ENCODE measurements at regions not wholly inside any gene's neighbourhood (a gene's known extent, or its start where the extent isn't known, plus 50 kb on each side); places are given as distances from the start of the nearest gene placed in this dataset.
"Not testable (repeated sequence)": the region's sequence is repeated elsewhere in the genome, so short reads cannot be mapped to it uniquely, and the experiment has no call there.

GRCh38 chr4:189204616-189205015 is 736.1 kb upstream of the FRG1 start:
- DNase-seq, result no peak

DNA sequence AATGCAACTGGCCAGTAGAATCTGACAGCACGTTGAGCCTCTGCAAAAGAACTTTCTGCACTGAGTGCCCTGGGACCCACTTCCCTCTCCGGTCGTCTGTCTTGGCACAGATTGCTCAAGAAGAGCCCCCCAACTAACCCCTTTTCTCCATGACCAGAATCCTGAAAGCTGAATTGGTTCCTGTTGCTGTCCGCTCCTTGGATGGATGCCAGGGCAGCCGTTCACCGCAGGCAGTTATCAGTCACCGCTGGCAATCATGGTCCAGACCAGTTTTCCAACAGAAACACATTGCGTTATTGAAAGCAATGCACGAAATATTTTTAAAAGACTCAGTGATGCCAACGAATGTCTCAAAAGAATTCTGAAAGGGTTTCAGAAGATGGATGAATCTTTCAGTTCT is 733.7 kb upstream of the FRG1 start:
- no peak for DNase-seq

DNA sequence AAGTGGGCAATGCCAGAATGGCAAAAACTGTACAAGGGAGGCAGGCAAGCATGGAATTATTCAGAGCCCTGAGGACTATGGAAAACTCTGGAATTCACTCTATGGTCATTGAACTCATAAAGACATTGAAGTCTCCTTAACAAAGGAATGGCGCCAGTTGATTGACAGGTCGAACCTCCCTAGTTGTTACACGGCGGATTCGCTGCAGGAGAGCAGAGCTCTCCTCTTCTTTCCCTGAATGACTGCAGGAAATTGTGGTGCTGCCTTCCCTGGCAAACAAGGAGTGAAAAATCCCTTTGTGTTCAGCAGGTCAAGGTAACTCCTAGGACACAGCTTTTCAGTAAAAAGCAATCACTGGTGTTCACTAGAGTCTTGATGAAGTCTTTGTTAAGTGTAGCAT is 732.8 kb upstream of the FRG1 start:
- DNase-seq, result no peak

- no peak for DNase-seq
These were observed 725.1 kb upstream of the FRG1 start for GRCh38 chr4:189215574-189215973.

DNA sequence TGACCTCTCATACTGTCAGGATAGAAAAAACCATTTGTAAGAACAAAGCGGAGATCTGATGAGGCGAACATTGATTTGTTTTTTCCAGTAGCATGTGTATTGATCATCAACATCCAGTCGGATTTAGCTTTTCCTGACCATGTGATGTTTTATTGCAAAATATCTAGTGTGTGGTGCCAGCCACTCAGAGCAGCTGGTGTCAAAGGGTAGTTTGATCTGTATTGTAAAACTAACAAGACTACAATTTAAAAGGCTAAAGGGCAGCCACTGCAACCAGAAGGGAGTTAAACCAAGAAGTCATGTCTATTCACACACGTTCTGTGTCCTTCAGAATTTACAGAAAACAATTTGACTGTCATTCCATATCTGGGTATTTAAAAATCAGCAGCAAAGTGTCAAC is 719.0 kb upstream of the FRG1 start:
- DNase-seq, result no peak

GRCh38 chr4:189228726-189229125 is 711.9 kb upstream of the FRG1 start:
- no peak for DNase-seq

DNA sequence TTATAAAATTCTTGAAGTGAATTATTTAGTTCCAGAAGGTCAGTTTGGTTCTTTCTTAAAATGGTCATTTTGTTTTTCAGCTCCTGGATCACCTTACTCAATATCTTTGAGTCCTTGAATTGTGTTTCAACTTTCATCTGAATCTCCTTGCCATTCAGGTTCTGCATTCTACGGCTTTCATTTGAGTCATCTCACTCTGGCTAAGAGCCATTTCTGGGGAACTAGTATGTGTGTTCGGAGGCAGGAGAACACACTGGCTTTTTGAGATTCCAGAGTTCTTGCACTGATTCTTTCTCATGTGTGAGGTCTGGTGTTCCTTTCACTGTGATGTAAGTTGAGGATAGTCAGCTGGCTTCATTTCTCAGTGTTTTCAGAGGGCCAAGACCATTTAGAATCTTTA is 708.4 kb upstream of the FRG1 start:
- no peak for DNase-seq

DNA sequence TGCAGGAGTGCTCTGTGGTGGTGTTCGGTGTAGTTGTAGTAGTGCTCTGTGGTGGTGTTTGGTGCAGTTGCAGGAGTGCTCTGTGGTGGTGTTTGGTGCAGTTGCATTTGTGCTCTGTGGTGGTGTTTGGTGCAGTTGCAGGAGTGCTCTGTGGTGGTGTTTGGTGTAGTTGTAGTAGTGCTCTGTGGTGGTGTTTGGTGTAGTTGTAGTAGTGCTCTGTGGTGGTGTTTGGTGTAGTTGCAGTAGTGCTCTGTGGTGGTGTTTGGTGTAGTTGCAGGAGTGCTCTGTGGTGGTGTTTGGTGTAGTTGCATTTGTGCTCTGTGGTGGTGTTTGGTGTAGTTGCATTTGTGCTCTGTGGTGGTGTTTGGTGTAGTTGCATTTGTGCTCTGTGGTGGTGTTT is 706.9 kb upstream of the FRG1 start:
- not testable (repeated sequence) for DNase-seq

DNA sequence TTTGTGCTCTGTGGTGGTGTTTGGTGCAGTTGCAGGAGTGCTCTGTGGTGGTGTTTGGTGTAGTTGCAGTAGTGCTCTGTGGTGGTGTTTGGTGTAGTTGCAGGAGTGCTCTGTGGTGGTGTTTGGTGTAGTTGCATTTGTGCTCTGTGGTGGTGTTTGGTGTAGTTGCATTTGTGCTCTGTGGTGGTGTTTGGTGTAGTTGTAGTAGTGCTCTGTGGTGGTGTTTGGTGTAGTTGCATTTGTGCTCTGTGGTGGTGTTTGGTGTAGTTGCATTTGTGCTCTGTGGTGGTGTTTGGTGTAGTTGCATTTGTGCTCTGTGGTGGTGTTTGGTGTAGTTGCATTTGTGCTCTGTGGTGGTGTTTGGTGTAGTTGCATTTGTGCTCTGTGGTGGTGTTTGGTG is 705.7 kb upstream of the FRG1 start:
- DNase-seq, result not testable (repeated sequence)

DNA sequence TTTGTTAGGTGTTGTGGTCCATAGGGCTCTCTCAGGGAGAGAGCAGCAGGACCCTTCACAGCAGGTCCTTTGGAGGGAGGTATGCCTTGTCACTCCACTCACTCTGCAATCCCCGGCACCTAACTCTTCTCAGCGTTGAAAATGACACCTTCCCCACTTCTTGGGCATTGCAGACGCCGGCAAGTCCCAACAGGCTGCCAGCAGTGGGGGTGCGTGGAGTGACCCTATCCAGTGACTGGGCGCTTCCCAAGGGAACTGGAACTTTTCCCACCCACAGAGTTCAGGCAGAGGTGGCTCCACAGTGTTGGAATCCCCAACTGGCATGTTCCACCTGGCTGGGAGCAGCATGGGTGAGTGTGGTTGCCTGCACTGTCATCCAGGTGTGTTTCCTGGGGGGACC is 705.1 kb upstream of the FRG1 start:
- DNase-seq, result no peak

DNA sequence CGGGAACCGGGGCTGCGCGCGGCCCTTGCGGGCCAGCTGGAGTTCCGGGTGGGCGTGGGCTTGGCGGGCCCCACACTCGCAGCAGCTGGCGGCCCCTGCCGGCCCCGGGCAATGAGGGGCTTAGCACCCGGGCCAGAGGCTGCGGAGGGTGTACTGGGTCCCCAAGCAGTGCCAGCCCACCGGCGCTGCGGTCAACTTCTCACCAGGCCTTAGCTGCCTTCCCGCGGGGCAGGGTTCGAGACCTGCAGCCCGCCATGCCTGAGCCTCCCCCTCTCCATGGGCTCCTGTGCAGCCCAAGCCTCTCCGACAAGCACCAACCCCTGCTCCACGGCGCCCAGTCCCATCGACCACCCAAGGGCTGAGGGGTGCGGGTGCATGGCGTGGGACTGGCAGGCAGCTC is 704.4 kb upstream of the FRG1 start:
- not testable (repeated sequence) for DNase-seq

- DNase-seq, result no peak
These were observed 703.3 kb upstream of the FRG1 start for GRCh38 chr4:189237340-189237739.

GRCh38 chr4:189255636-189256035 is 685.0 kb upstream of the FRG1 start:
- no peak for DNase-seq

GRCh38 chr4:189261475-189261874 is 679.2 kb upstream of the FRG1 start:
- no peak for DNase-seq

- DNase-seq, result no peak
These were observed 675.2 kb upstream of the FRG1 start for GRCh38 chr4:189265515-189265914.

GRCh38 chr4:189267312-189267965 is 673.2 kb upstream of the FRG1 start:
- DNase-seq, result no peak

- DNase-seq, result no peak
These were observed 662.0 kb upstream of the FRG1 start for GRCh38 chr4:189278597-189279165.

DNA sequence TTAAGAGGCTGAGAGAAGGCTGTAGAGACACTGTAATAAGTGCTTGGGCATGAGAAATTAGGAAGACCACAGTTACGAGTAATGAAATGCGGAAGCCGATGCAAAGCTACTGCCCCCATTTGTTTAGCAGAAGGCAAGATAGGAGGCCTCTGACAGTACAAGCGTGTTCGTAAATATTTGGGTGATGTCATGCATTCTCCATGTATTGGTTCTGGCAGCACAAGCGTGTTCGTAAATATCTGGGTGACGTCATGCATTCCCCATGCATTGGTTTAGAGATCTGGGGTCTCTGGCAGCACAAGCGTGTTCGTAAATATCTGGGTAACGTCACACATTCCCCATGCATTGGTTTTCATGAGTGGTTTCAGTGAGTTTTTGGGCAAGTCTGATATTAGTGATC is 661.5 kb upstream of the FRG1 start:
- DNase-seq, result no peak

- DNase-seq, result no peak
These were observed 655.3 kb upstream of the FRG1 start for GRCh38 chr4:189285377-189285776.

DNA sequence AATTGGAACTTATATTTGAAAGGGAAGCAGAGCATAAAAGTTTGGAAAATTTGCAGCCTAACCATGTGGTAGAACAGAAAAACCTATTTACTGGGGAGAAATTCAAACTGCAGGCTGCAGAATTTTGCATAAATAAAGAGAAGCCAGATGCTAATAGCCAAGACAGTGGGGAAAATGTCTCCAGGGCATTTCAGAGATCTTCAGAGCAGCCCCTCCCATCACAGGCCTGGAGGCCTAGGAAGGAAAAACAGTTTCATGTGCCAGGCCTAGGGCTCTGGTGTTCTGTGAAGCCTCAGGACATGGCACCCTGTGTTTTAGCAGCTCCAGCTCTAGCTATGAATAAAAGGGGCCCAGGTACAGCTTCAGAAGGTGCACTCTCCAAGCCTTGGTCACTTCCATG is 648.7 kb upstream of the FRG1 start:
- DNase-seq, result no peak

GRCh38 chr4:189293459-189293858 is 647.2 kb upstream of the FRG1 start:
- DNase-seq, result no peak

DNA sequence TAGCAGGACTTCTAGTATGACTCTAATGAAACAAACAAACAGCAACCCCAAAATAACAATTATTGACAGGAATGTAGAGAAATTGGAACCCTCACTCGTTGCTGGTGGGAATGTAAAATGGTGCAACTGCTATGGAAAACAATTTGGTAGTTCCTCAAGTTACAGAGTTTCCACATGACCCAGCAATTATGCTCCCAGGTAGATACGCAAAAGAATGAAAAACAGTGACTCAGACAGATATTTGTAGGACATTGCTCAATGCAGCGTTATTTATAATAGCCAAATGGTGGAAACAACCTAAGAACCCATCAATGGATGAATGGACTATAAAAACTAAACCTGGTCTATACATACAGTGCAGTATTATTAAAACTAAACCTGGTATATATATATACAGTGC is 646.1 kb upstream of the FRG1 start:
- no peak for DNase-seq

DNA sequence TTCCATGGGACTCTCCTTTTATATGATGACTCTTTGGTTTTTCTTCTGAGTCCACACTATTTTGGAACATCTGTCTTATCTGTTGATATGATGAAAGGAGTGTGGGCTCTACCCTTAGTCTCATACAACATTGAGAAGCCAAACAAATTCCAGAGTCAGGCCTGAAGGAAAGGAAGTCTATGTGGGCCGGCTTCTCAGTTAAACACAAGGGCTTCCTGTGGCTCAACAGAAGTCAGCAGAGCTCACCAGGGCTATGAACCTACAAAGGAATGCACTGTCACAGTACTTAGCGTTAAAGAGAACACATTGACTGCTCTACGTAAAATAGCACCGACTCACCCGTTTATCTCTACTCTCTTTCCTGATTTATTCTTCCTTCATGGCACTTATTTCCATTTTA is 641.0 kb upstream of the FRG1 start:
- no peak for DNase-seq

- no peak for DNase-seq
These were observed 639.0 kb upstream of the FRG1 start for GRCh38 chr4:189301692-189302091.

DNA sequence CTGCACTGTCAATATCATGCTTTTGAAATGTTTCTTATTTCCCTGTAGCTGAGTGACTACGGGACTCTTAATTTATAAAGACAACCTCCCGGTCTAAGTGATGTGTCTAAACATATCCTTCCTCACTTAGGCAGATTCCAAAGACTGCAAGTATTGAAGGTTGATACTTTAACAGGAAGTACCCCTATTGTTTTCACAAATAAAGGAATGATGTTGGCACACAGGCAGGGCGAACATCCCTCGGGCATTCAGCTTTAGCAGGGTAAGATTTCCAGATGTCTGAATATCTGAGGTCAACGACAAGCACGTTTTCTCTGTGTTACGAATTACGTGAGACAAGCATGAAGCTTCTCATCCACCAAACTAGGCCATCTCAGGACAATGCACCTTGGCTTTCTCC is 638.0 kb upstream of the FRG1 start:
- DNase-seq, result no peak

Data from CD4-positive, alpha-beta T cell treated with Interleukin-15 for 1 hour (primary cell).